Fibroblast of villous mesenchyme (primary cell): ENCODE measurements at regions not wholly inside any gene's neighbourhood (a gene's known extent, or its start where the extent isn't known, plus 50 kb on each side); places are given as distances from the start of the nearest gene placed in this dataset.
A peak's percentile ranks its signal among the peaks of the same experiment; 100 is the strongest.

Experiments
- DNase-seq: peaks from one replicate; pipeline ENCODE4 v3.0.0-alpha.2; 2010; ENCODE audit warnings: low read depth
- H3K4me3 ChIP-seq: 2 replicates; pipeline ENCODE4 v1.5.1; 2011; ENCODE audit warnings: low read depth, mild to moderate bottlenecking, low read length
- TF ChIP-seq, protein P1 (sequence below): IDR thresholded peaks from 2 replicates; pipeline ENCODE4 v1.5.1; 2012; ENCODE audit warnings: low read depth, mild to moderate bottlenecking, low read length; ENCODE audit not compliant: insufficient read depth

DNA sequence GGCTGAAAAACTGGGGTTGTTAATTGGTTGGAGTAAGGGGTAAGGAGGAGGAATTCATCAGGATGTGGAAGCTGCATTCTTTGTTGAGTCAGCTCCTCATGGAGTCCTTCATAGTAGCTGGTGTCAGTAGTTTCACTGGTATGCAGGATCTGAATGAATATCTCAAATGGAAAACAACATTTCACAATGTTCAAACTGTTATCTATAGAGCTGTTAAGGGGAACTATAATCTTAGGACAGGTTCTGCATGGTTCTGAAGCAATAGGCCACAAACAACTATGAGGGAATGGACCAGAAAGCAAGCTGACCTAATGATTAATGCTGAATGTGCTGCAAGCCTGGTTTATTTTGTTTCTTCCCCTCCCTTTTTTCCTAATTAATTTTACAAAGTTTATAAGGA lies 225.8 kb downstream of the IPMK start:
- TF ChIP-seq, protein P1, sequence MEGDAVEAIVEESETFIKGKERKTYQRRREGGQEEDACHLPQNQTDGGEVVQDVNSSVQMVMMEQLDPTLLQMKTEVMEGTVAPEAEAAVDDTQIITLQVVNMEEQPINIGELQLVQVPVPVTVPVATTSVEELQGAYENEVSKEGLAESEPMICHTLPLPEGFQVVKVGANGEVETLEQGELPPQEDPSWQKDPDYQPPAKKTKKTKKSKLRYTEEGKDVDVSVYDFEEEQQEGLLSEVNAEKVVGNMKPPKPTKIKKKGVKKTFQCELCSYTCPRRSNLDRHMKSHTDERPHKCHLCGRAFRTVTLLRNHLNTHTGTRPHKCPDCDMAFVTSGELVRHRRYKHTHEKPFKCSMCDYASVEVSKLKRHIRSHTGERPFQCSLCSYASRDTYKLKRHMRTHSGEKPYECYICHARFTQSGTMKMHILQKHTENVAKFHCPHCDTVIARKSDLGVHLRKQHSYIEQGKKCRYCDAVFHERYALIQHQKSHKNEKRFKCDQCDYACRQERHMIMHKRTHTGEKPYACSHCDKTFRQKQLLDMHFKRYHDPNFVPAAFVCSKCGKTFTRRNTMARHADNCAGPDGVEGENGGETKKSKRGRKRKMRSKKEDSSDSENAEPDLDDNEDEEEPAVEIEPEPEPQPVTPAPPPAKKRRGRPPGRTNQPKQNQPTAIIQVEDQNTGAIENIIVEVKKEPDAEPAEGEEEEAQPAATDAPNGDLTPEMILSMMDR: no peak
- H3K4me3 ChIP-seq: no peak overlapping the region
- DNase-seq: peak; percentile 25

DNA sequence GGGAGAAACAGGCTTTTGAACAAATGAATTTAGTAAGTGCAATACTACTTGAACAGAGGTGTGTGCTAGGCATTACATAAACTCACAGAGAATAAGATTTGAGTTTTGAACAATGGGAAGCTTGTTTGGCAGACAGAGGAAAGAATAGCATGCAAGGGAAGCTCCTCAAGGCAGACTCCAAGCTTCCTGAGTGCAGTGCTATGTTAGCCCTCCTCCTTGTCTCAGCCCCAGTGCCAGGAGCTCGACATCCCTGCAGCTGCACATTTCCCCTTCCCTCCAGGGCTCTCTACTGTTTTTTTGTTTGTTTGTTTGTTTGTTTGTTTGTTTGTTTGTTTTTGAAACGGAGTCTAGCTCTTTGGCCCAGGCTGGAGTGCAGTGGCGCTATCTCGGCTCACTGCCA lies 237.5 kb downstream of the IPMK start:
- TF ChIP-seq, protein P1: no peak
- H3K4me3 ChIP-seq: no peak overlapping the region
- DNase-seq: no peak

DNA sequence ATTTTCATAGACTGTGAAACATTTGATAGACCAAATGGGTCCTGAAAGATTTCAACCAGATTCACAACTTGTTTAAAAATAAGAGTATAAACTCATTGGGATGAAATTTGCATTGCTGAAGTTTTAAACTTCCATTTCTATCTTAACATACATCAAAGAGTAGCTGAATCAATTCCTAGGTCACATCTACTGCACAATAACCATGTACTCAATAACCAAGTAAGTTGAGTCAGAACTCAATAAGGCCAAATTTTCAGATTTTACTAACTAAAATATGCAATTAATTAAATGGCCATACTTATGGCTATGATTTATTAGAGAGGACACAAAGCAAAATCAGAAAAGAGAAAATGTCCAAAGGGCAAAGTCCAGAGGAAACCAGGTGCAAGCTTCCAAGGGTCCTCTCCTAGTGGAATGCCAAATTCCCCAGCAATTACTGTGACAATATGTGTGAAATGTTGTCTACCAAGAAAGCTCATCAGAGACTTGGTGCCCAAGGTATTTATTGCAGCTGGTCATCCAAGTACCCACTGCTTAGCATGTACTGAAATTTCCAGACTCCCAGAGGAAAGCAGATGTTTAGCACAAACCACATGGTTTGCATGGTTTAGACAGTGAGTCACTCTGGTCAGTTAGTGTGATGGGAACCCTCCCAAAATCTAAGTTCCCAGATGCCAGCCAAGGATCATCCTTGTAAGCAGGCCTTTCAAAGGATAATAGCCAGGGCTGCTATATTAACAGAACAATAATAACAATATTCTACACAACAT lies 238.9 kb downstream of the IPMK start:
- no peak overlapping the region for H3K4me3 ChIP-seq
- TF ChIP-seq, protein P1: no peak
- DNase-seq: peak; percentile 87

DNA sequence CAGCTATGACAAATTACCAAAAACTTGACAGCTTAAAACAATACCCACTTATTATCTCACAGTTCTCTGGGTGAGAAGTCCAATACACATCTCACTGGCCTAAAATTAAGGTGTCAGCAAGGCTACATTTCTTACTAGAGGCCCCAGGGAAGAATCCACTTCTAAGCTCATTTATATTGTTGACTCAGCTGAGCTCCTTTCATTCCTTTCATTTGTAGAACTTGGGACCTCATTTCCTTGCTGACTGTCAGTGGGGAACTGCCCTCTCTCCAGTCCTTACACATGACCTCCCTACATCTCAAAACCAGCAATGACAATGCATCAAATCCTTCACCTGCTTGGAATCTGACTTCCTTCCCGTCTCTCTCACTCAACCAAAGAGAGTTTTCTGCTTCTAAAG lies 240.3 kb downstream of the IPMK start:
- TF ChIP-seq, protein P1: no peak
- DNase-seq: no peak
- no peak overlapping the region for H3K4me3 ChIP-seq

DNA sequence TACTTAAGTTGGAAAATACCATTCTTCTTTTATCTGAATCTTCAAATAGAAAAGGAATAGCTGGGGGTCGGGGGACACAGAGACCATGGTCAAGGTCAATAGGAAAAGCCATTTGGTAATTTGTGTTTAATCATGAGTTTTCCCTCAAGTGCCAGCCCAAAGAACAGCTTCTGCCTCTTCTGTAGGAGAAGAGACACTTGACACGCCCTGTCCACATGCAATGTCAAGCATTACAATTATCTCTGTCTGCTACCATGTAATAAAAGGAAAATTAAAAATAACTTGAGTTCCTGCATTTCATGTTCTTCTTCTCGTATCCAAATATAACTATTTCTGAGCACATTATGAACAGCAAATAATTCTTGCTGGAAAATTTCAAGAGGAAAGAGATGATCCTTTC lies 241.7 kb downstream of the IPMK start:
- DNase-seq: no peak
- TF ChIP-seq, protein P1: no peak

DNA sequence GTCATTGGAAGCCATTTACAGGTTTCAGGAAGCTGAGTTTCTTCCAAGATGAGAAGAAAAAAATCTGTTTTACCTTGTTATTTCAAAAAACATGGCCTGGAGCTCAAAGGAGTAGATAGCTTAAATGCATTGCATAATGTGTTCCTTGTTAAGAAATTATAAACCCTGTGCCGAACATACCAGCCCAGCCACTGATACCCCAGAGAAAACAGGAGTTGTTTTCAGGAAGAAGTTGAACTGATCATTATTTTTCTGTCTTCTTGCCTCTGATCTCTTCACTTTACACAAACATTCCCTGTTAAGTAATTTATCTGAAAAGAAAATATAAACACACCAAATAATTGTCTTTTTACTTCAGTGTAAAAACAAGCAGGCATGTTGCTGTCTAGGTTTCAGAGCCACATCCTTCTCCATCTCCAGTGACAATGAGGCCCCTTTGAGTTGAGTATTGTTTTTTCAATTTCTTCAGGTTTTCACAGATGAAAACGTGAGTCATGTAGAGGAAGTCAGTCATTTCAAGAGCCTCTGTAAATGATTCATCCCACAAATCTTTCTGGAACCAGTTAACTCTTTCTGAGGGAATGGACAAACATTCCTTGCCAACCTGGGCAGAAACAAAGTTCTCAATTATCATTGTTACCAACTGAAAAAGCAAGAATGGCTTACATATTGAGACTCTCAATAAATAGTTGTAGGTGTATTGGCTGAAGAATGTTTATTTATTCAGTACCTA lies 244.2 kb downstream of the IPMK start:
- TF ChIP-seq, protein P1: no peak
- no peak overlapping the region for H3K4me3 ChIP-seq
- DNase-seq: peak; percentile 71

More for the DNA sequence above, 241.7 kb downstream of the IPMK start:
- no peak overlapping the region for H3K4me3 ChIP-seq
